Right kidney (tissue), 1 donor: ENCODE measurements at regions not wholly inside any gene's neighbourhood (a gene's known extent, or its start where the extent isn't known, plus 50 kb on each side); places are given as distances from the start of the nearest gene placed in this dataset.
"Not testable (repeated sequence)": the region's sequence is repeated elsewhere in the genome, so short reads cannot be mapped to it uniquely, and the experiment has no call there.

Source experiments
- DNase-seq: peaks from one replicate; pipeline ENCODE4 v3.0.0-alpha.2; 2016

DNA sequence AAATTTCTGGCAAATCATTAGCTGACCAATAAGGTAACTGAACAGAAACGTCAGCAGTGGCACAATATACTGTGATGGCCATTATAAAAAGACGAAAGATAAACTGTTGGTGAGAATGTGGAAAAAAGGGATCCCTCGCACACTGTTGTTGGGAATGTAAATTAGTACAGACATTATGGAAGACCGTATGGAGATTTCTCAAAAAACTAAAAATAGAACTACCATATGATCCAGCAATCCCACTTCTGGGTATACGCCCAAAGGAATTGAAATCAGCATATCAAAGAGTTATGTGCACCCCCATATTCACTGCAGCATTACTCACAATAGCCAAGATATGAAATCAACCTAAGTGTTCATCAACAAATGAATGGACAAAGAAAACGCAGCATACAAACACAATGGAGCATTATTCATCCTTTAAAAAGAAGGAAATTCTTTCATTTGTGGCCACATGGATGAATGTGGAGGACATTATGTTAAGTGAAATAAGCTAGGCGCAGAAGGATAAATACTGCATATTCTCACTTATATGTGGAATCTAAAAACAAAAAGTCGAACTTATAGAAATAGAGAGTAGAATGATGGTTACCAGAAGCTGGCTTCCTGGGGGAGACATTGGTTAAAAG, 257.7 kb downstream of the RHOU start:
- no peak for DNase-seq

DNA sequence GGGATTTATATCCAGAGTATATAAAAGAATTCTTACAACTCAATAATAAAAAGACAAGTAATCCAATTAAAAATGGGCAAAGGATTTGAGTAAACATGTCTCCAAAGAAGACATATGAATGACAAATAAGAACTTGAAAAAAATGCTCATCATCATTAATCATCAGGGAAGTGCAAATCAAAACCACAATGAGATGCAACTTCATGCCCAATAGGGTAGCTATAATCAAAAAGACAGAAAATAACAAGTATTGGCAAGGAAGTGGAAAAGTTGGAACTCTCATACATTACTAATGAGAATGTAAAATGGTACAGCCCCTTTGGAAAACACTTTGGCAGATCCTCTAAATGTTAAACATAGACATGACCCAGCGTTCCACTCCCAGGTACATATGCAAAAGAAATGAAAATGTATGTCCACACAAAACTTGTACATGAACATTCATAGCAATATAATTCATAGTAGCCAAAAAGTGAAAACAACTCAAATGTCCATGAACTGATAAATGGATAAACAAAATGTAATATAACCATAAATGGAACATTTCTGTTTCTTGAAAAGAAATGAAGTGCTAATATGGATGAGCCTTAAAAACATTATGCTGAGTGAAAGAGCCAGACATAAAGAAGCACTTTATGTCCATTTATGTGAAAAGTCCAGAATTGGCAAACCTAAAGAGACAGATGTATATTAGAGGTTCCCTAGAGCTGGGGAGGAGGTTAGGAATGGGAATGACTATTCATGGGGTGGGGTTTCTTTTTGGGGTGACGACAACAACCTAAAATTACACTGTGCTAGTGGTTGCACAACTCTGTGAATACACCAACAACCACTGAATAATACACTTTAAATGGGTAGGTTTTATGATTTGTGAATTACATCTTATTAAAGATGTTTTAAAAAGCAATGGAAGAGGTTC, 259.7 kb downstream of the RHOU start:
- no peak for DNase-seq

DNA sequence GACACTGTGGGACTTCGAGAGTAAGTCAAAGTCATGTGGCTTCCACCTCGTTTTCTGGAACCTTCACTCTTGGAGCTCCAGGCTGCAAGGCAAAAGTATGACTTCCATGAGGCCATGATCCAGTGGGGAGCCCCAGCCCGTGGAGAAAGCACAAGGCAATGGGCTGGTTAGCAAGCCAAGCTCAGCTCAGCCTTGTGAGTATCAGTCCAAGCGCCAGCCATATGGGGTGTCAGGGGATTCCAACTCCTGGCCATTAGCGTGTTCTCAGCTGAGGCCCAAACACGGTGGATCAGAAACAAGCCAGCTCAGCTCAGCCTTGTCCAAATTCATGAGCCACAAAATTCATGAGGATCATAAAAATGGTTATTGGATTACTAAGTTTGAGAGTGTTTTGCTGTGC, 261.0 kb downstream of the RHOU start:
- DNase-seq: no peak

DNA sequence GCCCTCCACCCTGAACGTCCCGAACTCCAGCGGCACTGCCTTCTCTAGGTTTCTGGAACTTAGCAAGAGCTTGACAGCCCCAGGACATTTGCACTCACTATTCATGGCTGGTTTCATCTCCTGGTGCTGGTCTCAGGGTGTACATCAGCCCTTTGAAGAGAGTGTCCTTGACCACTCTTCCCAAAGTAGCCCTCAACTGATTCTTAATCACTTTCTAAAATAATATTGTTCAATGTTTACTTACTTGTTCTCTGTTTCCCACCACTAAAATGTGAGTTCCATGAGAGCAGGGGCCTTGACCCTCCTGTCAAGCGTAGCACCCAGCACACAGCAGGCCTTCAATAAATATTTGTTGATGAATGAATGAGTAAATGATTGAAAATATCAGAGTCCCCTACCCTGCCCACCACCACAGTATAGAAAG, 262.5 kb downstream of the RHOU start:
- no peak for DNase-seq

DNA sequence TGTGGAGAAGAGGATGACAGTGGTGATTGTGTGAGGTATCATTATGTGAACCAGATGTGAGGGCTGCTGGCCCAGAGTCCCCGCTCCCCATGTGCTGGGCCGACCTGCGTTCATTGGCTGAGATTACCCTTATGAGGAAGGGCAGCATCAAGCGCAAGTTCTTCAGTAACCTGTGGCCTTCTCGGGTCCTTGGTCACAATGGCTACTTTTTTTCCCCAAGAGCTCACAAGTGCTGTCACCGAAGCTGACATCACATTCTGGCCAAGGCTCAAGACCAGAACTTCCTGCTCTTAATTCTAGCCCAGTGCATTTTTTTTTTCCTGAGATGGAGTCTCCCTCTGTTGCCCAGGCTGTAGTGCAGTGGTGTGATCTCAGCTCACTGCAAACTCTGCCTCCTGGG, 262.9 kb downstream of the RHOU start:
- DNase-seq: no peak

DNA sequence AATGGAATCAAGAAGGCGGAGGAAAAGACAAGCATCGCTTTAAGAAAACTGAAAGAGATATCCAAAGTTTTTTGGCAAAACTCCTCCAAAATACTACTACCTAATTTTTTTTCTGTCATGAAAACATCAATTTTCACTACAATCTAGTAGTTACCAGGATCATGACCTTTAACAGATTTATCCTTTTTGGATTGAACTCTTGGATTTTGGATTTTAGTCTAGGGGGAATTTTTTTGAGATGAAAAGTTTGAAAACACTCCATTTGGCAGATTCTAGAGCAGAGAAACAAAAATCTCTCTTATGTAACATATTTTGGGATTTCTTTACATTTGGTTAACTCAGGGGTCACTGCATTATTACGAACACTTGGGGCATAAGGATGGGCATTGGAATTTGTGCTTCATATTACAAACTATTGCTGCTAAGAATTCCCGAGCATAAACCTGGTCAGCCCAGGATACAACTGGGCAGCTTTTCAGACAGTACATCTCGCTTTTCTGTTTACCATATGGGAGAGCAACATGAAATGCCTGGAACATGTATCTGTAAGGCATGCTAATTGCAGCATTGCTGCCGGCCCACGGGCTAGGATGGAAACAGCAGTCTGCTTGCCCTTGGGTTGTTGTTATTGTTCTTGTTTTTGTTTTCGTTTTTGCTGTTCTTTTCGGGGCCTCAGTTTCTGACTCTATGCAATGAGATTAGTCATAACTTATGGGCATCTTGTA, 264.3 kb downstream of the RHOU start:
- no peak for DNase-seq

DNA sequence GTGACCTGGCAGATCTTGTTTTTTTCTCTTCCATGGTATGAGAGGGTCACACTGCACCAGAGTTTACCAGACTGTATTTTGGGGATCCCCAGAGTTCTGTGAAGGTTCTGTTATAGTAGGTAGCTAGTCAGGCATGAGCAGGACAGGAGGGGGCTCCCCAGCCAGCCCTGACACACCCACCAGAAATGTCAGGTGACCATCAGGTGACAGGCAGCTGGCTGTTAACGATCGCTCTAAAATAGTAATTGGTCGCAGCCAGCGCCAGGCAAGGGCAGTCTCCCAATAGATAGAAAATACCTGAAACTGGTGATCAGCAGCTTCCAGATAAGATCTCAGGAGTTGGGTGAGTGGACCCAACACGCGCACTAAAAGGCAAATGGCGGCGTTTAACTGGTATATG, 264.9 kb downstream of the RHOU start:
- DNase-seq: no peak

DNA sequence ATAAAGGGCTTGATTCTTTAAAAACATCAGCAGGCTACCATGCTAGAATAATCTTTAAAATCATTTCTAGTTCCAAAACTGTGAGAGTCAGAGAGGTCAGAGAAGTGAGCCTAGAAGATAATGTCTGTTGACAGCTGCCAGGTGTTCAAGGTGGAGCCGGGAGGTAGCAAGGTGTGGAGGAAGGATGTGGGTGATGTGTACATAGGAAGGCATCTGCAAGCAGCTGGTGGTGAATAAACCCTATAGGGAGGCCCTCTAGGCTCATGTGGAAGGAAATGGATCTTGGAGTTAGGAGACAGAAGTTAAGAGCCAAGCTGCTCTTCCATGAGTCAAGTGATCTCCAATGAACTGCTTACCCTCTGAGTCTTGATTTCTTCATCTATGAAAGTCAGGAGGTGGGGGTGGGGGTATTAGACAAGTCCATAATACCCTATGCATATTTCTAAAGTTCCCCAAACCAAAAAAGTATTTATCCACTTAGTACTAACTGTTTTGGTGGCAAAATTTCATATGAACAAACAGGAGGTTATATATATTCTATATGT, 266.3 kb downstream of the RHOU start:
- no peak for DNase-seq

DNA sequence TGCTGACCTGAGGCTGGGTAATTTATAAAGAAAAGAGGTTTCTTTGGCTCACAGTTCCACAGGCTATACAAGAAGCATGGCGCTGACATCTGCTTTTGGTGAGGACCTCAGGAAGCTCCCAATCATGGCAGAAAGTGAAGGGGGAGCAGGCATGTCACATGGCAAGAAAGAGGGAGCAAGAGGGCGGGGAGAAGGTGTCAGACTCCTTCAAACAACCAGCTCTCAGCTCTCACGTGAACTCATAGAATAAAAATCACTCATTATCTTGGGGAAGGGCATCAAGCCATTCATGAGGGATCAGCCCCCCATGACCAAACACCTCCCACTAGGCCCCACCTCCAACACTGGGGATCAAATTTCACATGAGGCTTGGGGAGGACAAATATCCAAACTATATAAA, 266.8 kb downstream of the RHOU start:
- DNase-seq: no peak

DNA sequence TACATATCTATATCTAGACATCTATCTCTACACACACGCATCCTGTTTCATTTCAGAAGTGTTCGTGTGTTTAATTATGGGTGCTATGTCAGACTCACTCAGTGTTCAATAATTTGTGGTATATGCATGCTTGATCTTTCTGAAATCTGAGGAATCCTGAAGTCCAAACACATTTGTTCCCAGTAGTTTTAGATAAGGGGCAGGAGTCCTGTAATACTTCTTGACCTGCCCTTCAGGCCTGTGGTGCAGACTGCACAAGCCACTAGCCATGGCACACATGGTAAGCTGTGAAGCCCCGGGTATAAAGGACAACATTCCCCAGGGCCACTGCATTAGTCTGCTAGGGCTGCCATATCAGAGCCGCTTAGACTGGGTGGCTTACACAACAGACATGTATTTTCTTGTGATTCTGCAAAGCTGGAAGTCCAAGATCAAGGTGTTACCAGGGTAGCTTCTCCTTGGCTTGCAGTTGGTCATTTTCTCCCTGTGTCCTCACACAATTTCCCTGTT, 267.2 kb downstream of the RHOU start:
- no peak for DNase-seq

DNA sequence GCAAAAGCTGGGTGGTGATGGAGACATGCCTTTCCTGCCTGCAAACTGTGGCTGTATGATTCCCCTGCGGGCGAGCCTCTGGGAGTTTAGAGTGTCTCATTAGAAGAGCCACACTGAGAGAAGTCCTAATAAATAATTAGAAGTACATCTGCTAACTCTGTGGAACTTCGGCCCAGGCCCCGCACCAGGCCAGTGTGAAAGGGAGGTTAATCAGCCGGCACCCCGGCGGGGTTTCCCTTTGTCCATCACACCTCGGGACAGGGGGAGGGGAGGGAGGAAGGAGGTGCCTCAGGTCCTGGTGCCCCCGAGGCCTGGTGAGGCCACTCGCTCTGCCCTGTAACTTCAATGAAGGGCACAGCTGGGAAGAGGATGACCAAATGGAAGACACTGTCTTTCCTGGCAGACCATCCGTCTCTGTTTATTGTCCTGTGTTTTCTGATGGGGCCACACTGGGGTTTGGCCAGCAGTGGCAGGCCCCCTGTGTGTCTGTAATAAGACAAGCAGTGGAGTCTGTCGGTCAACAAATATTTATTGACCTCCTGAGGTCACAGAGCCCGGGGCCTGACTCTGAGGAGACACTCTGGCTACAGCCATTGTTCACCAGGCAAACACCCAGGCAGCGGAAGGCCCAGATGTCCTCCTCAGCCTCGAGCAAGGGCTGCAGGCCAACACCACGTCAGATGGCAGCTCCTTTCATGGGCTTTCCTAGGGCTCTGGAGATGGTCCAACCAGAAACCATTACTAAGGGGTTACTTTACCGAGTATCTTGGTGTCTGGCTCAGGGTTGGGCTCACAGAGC, 267.5 kb upstream of the RAB4A start:
- no peak for DNase-seq

DNA sequence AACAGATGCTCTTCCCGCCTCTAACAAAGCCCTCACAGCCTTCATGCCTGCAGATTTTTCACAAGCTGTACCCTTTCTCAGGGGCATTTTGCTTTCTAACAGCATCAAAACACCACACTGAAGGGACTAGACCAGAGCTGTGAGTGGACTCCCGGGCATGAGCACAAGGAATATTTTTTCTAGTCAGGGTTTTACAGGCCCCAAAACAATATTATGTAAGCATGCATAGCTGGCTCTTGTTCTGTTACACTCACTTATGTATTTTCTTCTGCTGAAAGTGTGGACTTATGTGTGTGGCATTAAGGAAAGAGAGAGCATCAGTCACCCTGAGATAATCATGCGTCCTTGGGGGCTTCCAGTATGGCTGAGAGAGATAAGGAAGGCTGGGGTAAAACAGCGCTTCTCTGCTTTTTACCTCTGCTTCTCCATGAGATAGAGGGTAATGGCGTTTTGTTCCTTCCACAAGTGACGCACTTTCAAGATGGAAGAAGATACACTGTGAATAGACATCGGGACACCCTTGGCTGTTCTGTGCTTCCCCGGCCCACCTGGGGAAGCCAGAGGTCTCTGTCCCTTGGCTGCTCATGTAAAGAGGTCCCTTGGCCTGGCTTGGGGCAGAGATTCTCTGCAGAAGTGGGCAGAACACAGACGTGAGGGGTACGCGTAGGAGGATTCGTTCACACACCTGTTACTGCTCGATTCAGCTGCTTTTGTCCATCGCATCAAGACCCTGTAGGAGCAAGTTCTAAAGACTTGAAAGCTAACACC, 266.7 kb upstream of the RAB4A start:
- no peak for DNase-seq

DNA sequence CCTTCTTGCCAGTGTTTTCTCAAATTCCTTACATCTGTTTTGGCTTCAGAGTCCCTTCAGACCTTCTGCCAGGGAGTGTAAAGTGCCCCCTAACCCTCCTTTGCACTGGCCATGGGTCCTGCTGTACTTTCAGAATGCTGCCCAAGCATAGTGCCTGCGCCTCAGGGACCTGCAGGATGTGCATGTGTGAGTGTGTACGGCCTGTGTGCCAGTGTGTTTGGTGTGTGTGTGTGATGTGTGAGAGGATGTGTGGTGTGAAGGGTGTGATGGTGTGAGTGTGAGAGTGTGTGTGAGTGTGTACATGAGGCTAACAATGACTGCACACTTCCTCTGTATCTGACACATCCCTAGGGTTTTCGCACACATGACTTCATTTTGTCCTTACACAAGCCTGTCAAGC, 265.8 kb upstream of the RAB4A start:
- no peak for DNase-seq

DNA sequence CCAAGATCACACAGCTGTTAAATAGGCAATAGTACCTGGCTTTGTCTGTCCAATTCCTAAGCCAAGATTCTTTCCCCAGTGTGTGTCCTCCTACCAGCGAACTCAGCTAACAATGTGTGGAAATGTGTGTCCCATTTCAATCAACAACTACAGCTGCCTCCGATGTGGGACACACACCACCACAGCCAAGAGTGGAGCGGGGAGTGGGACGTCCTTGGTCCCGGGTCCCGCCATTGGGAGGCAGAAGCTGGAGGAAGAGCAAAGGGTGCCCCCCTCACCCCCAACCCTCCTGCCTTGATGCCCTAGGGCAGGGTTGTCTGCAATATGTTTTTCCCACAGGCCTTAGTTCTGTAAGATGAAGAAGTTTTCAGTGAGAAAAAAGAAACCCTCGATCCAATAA, 265.4 kb upstream of the RAB4A start:
- no peak for DNase-seq

DNA sequence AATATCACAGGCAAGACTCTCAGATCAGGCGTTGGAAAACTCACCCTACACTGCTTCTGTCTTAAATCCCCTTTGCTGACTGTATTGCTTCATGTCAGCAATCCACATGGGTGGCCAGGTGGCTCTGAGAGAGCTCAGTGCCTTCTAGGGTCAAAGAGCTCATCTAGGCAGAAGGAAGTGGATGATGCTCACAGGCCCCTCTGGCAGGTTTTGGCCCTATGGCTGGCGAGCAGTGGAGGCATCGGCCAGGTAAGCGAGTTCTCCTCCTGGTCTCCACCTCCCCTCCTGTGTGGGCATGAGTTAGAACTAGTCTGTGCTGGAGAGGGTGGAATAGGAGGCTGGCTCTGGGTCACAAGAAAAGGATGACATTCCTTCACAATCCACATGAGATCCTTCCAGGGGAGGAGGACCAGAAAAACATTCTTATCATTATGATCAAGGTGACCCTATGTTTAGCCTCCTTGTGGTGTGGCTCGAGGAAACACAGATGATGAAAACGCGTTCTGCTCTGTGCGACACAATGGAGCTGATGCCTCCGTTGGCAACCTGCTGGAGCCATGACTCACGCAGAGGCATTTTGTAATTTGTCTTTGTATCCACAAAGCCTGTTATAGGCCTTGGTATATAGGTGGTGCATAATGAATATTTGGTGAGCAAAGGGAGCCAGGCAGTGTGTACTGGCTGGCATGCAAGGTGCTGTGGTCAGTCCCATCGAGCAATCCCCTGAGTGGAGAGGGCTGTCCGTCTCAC, 264.6 kb upstream of the RAB4A start:
- DNase-seq: no peak

DNA sequence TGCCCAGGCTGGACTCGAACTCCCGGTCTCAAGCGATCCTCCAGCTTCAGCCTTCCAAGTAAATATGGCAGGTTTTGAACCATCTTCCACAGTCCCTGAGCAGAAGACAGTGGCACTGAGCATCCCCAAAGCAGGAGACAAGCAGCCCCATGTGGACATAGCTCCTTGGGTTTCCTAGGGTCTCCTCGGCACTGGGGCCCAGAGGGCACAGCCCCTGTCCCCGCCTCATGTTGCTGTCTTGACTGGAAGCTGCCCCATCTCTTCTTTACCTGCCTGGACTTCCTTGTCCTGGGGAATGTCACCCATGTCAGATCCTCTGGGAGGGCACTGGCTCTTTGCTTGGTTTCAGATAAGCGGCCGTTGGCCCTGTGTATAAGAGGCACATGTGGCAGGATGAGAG, 263.7 kb upstream of the RAB4A start:
- DNase-seq: no peak

DNA sequence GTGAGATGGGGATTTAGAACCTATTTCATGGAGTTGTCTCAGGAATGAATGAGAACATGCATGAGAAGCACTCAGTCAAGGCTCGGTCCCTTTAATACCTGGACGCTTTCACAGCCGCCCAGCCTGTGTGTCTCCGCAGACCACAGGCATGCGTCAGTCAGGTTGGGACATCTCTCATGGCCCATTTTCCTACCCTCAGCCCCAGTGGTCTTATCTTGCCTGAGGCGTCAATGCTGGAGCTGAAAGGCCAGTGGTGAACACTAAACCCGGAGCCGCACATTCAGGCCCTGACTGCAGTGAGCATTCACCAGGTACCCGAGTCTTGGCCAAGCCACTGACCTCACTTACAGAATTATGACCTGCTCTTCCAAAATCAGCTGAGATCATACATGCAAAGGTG, 263.2 kb upstream of the RAB4A start:
- DNase-seq: no peak

DNA sequence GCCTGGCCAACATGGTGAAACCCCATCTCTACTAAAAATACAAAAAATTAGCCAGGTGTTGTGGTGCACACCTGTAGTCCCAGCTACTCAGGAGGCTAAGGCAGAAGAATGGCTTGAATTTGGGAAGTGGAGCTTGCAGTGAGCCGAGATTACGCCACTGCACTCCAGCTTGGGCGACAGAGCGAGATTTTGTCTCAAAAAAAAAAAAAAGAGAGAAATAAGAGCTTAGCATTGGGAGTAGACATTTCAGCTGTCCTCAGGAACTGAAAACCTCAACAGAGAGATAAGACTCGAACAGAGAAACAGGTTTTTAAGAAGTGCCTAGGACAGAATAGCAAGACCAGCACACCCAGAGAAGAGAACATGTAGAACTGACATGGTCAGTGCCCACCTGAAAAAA, 262.6 kb upstream of the RAB4A start:
- DNase-seq: not testable (repeated sequence)

DNA sequence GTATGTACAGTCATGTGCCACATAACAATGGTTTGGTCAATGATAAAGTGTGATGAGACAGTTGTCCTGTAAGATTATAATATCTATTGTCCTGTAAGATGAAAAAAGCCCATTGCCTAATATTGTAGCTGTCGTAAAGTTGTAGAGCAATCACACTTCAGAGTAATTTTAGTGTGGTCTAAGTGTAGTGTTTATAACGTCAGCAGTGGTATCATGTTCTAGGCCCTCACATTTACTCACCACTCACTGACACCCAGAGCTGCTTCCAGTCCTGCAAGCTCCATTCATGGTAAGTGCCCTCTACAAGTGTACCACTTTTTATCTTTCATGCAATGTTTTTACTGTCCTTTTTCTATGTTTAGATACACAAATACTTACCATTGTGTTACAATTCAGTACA, 259.9 kb upstream of the RAB4A start:
- DNase-seq: no peak

DNA sequence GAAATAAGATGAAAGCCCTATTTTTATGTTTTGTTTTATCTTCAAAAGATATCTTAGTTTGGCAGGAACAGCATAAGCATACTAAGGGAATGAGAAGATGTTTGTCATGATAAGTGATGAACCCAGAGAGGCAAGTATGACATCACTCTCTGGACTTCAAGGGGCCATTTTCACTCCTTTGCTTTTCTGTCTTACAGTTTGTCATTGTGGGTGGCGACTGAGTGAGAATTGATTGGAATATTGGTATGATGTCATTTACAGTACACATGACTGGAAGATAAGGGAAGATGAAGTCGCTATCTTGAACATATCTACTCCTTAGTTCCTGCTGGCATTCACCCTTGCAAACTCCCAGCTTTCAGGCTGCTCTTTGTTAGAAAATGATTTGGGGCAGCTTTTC, 258.1 kb upstream of the RAB4A start:
- DNase-seq: no peak
